H1 (cell line): ENCODE measurements at regions not wholly inside any gene's neighbourhood (a gene's known extent, or its start where the extent isn't known, plus 50 kb on each side); places are given as distances from the start of the nearest gene placed in this dataset.

Experiments
- BRCA1 ChIP-seq: IDR thresholded peaks from 2 replicates; pipeline ENCODE4 v1.6.1; 2012; ENCODE audit warnings: low read depth, low read length, improper control_type of control experiment
- CBX8 ChIP-seq: fragments of 300-800, 300-1000 bp; sonication (generic); IDR thresholded peaks from 2 replicates; pipeline ENCODE4 v1.7.1; 2016; ENCODE audit warnings: low read depth, low read length, borderline replicate concordance
- CHD2 ChIP-seq: IDR thresholded peaks from 2 replicates; pipeline ENCODE4 v1.6.1; 2012; ENCODE audit warnings: low read length, improper control_type of control experiment
- CTCF ChIP-seq, 3 experiments: IDR thresholded peaks; 1 replicate in 2 of 3; 2 replicates in 1 of 3; pipeline versions ENCODE4 v1.5.1 to v1.6.1; 2011; ENCODE audit warnings: low read length in 3 of 3, mild to moderate bottlenecking in 3 of 3, inconsistent platforms in 2 of 3, low read depth in 1 of 3, moderate library complexity in 1 of 3; ENCODE audit not compliant: insufficient read depth in 1 of 3; ENCODE audit errors: control extremely low read depth in 1 of 3
- EZH2 ChIP-seq: fragments of 200-600 bp; sonication (generic); IDR thresholded peaks from 2 replicates; pipeline ENCODE4 v1.7.1; 2012; ENCODE audit warnings: low read depth, mild to moderate bottlenecking, moderate library complexity, low read length, inconsistent platforms; ENCODE audit not compliant: severe bottlenecking
- HDAC6 ChIP-seq: IDR thresholded peaks from one replicate; pipeline ENCODE4 v1.7.1; 2012; ENCODE audit warnings: low read depth, mild to moderate bottlenecking, inconsistent platforms, low read length, moderate library complexity
- JUND ChIP-seq: IDR thresholded peaks from 2 replicates; pipeline ENCODE4 v1.6.1; 2011; ENCODE audit warnings: mild to moderate bottlenecking, improper control_type of control experiment, low read length
- KDM5A ChIP-seq: fragments of 200-600 bp; IDR thresholded peaks from 2 replicates; pipeline ENCODE4 v1.7.1; 2012; ENCODE audit warnings: mild to moderate bottlenecking, low read length, inconsistent platforms, mixed read lengths
- RAD21 ChIP-seq, 2 experiments: IDR thresholded peaks in 1 of 2; conservative IDR thresholded peaks in 1 of 2; 2 replicates each; pipeline ENCODE4 v1.6.1; 2011; ENCODE audit warnings: low read depth in 2 of 2, low read length in 2 of 2, improper control_type of control experiment in 1 of 2, inconsistent platforms in 1 of 2, mild to moderate bottlenecking in 1 of 2, moderate library complexity in 1 of 2
- RXRA ChIP-seq: IDR thresholded peaks from 2 replicates; pipeline ENCODE4 v1.6.1; 2011; ENCODE audit warnings: low read depth, mild to moderate bottlenecking, low read length, moderate library complexity; ENCODE audit not compliant: insufficient read depth
- SUZ12 ChIP-seq: fragments of 200-600 bp; sonication (generic); IDR thresholded peaks from 2 replicates; pipeline ENCODE4 v1.6.1; 2012; ENCODE audit warnings: mild to moderate bottlenecking, inconsistent platforms, low read length, moderate library complexity, mixed read lengths
- TF ChIP-seq, protein P1 (sequence below): IDR thresholded peaks from 2 replicates; pipeline ENCODE4 v1.6.1; 2012; ENCODE audit warnings: low read length, inconsistent platforms
- TF ChIP-seq, protein P2 (sequence below): IDR thresholded peaks from 2 replicates; pipeline ENCODE4 v1.6.1; 2011; ENCODE audit warnings: low read depth, mild to moderate bottlenecking, low read length; ENCODE audit not compliant: insufficient read depth

DNA sequence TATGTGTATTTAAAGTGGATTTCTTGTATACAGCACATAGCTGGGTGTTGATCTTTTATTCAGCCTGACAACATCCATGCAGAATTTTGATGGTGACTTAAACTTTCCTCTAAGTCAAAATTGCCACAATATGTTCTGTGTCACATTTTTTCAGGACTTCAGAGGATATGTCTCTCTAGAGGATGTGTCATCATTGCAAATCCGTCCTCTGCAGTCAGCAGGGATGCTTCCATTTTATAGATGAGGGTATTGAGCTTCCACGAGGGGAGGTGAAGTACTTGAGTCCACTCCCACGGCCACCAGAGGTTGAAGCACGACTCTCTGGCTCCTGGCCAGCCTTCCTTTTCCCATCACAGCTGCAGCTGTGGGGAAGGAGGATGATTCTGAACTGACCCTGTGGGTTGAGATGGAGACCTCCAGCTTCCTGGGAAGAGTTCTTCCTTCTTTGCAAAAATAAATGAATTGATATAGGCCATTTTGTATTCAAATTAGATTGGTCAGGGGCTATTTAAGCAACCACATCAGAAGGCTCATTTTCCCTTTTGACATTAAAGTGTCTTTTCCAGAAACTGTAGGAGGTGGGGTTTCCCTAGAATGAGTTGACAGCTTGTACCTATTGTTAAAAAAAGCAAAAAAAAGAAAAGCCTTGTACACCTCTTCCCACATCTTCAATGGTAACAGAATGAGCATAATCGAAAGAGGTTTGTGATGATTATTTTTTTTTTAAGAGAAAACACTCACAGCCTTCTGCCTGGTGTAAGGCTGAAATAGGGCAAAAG, 55.2 kb upstream of the MYEOV start:
- TF ChIP-seq EZH2 = no peak
- no peak for TF ChIP-seq HDAC6
- no peak for TF ChIP-seq CHD2
- TF ChIP-seq JUND = no peak
- TF ChIP-seq, protein P1, sequence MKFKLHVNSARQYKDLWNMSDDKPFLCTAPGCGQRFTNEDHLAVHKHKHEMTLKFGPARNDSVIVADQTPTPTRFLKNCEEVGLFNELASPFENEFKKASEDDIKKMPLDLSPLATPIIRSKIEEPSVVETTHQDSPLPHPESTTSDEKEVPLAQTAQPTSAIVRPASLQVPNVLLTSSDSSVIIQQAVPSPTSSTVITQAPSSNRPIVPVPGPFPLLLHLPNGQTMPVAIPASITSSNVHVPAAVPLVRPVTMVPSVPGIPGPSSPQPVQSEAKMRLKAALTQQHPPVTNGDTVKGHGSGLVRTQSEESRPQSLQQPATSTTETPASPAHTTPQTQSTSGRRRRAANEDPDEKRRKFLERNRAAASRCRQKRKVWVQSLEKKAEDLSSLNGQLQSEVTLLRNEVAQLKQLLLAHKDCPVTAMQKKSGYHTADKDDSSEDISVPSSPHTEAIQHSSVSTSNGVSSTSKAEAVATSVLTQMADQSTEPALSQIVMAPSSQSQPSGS = no peak
- TF ChIP-seq SUZ12 = no peak
- TF ChIP-seq, protein P2, sequence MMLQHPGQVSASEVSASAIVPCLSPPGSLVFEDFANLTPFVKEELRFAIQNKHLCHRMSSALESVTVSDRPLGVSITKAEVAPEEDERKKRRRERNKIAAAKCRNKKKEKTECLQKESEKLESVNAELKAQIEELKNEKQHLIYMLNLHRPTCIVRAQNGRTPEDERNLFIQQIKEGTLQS = no peak
- no peak for TF ChIP-seq KDM5A
- no peak for TF ChIP-seq BRCA1
- no peak for TF ChIP-seq RAD21 (IDR thresholded peaks at IDR 0.05 in 1 of 2, conservative IDR thresholded peaks at IDR 0.05 in 1 of 2; ENCODE audit: low read depth in 2 of 2, low read length in 2 of 2)
- TF ChIP-seq RXRA = no peak
- TF ChIP-seq CTCF (IDR thresholded peaks at IDR 0.05; ENCODE audit: control extremely low read depth in 1 of 3, insufficient read depth in 1 of 3, low read depth in 1 of 3, low read length in 3 of 3) = no peak
- TF ChIP-seq CBX8 = no peak
